ENCODE measurements at regions not wholly inside any gene's neighbourhood (a gene's known extent, or its start where the extent isn't known, plus 50 kb on each side); places are given as distances from the start of the nearest gene placed in this dataset.

DNA sequence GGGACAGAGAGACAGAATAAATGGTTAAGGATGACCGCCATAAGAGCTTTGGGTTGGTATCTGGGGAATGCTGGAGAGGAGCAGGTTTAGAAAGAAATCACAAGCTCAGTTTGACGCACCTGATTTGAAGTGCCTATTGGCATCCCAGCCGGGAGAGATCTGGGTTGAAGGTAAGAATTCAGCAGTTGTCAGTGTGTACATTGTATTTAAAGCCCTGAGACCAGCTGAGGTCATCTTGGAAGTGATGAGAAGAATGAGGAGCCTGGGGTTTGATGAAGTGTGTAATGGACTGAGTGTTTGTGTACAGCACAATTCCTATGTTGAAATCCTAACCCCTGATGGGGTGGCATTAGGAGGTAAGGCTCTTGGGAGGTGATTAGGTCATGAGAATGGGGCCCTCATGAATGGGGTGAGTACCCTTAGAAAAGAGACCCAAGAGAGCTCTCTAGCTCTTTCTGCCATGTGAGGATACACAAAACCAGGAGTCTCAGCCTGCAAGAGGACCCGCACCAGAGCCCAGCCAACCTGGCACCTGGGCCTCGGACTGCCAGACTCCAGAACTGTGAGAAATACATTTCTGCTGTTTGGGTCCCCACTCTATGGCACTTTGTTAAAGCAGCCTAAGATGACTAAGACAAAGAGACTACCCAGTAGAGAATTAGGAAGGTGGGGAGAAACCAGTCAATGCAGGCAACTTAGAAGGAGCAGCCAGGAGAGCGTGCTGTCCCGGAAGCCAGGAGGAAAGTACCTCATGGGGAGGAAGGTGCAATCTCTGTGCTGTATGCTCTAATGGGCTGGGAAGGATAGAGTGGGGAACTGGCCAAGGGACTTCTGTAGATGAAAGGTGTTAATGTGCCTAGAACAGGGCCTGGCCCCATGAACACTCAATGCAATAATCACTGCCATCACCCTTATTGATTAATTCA lies 133.7 kb upstream of the SLC24A3 start:
- Histone ChIP-seq H3K9me2 (replicated peaks; ENCODE audit: low read depth, low read length) (no peaks in the 10 kb centered on the region), H4K20me1 (ENCODE audit: insufficient read depth, low read length, poor library complexity, severe bottlenecking) (no peaks in the 10 kb centered on the region), H3K27me3 (ENCODE audit: insufficient read depth, low read length, poor library complexity, severe bottlenecking) (no peaks in the 10 kb centered on the region), H3K9ac (ENCODE audit: low read depth, low read length, poor library complexity, severe bottlenecking) (no peak overlapping the region), H3K4me3 (ENCODE audit: low read length, poor library complexity, severe bottlenecking) (no peak overlapping the region), H2AFZ (ENCODE audit: low read length) (no peak overlapping the region), H3K79me2 (ENCODE audit: insufficient read depth, low read length) (no peaks in the 10 kb centered on the region), H3K9me3 (ENCODE audit: insufficient read depth, low read depth, low read length) (no peaks in the 10 kb centered on the region), H3K4me1 (ENCODE audit: insufficient read depth, low read length, poor library complexity, severe bottlenecking) (peaks cover 27% of the 10 kb centered on the region), H3F3A (ENCODE audit: low read depth) (no peaks in the 10 kb centered on the region), H3K36me3 (ENCODE audit: insufficient read depth, low read length) (no peaks in the 10 kb centered on the region), H3K4me2 (ENCODE audit: low read depth, low read length, poor library complexity, severe bottlenecking) (no peak overlapping the region)
- TF ChIP-seq, protein P1, sequence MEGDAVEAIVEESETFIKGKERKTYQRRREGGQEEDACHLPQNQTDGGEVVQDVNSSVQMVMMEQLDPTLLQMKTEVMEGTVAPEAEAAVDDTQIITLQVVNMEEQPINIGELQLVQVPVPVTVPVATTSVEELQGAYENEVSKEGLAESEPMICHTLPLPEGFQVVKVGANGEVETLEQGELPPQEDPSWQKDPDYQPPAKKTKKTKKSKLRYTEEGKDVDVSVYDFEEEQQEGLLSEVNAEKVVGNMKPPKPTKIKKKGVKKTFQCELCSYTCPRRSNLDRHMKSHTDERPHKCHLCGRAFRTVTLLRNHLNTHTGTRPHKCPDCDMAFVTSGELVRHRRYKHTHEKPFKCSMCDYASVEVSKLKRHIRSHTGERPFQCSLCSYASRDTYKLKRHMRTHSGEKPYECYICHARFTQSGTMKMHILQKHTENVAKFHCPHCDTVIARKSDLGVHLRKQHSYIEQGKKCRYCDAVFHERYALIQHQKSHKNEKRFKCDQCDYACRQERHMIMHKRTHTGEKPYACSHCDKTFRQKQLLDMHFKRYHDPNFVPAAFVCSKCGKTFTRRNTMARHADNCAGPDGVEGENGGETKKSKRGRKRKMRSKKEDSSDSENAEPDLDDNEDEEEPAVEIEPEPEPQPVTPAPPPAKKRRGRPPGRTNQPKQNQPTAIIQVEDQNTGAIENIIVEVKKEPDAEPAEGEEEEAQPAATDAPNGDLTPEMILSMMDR (conservative IDR thresholded peaks at IDR 0.05; ENCODE audit: low read length) = no peak
- TF ChIP-seq EZH2phosphoT487 (IDR thresholded peaks at IDR 0.05; ENCODE audit: borderline replicate concordance) = no peak

DNA sequence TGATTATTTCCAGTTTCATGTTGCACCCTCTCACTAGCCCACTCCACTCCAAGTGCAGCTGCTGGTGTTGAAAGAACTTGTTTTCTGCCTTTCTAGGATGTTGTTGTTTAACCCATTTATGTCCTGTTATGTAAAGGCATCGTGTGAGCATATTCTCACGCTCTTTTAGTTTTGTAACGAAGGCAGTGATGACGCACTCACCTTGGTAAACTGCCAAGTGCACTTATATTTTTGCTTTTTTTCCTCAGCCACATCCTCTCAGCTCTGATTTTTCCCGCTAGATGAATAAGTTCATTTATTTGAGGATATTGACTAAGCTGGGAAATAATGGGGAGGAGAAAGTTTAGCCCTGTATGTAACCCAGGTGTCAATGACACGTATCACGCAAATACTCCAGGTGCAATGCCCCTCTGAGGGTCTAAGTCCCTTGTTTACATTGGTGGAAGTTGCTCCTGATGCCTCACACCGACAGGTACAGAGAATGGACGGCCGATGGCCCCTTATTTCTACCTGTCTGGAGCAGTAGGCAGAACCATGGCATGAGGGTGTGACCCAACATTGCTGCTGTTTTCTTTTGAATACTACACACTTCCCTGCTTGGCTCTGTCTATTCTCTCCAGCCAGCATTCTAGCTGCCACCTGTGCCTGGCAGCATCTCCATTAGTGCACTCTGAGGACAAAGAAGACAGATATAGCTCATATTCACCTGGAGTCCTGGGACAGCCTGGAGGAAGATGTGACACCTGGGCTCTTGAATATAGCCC lies 132.7 kb upstream of the SLC24A3 start:
- H3K4me1 ChIP-seq (ENCODE audit: insufficient read depth, low read length, poor library complexity, severe bottlenecking) = peaks cover 17% of the 10 kb centered on the region
- H2AFZ ChIP-seq (ENCODE audit: low read length) = no peak overlapping the region
- H3K9ac ChIP-seq (ENCODE audit: low read depth, low read length, poor library complexity, severe bottlenecking) = no peak overlapping the region
- H3F3A ChIP-seq (ENCODE audit: low read depth) = no peaks in the 10 kb centered on the region
- TF ChIP-seq, protein P1 (conservative IDR thresholded peaks at IDR 0.05; ENCODE audit: low read length) = no peak
- no peak for TF ChIP-seq EZH2phosphoT487 (IDR thresholded peaks at IDR 0.05; ENCODE audit: borderline replicate concordance)
- no peak overlapping the region for H3K4me2 ChIP-seq (ENCODE audit: low read depth, low read length, poor library complexity, severe bottlenecking)
- no peaks in the 10 kb centered on the region for H3K36me3 ChIP-seq (ENCODE audit: insufficient read depth, low read length)
- no peaks in the 10 kb centered on the region for H3K9me2 ChIP-seq (replicated peaks; ENCODE audit: low read depth, low read length)
- H4K20me1 ChIP-seq (ENCODE audit: insufficient read depth, low read length, poor library complexity, severe bottlenecking) = no peaks in the 10 kb centered on the region
- no peaks in the 10 kb centered on the region for H3K9me3 ChIP-seq (ENCODE audit: insufficient read depth, low read depth, low read length)
- H3K4me3 ChIP-seq (ENCODE audit: low read length, poor library complexity, severe bottlenecking) = no peak overlapping the region
- H3K27me3 ChIP-seq (ENCODE audit: insufficient read depth, low read length, poor library complexity, severe bottlenecking) = no peaks in the 10 kb centered on the region
- no peaks in the 10 kb centered on the region for H3K79me2 ChIP-seq (ENCODE audit: insufficient read depth, low read length)

GRCh38 chr20:19081937-19082336 lies 130.5 kb upstream of the SLC24A3 start:
- TF ChIP-seq, protein P1 (conservative IDR thresholded peaks at IDR 0.05; ENCODE audit: low read length) = no peak
- no peaks in the 10 kb centered on the region for H3F3A ChIP-seq (ENCODE audit: low read depth)
- H3K9me2 ChIP-seq (replicated peaks; ENCODE audit: low read depth, low read length) = no peaks in the 10 kb centered on the region
- H3K4me3 ChIP-seq (ENCODE audit: low read length, poor library complexity, severe bottlenecking) = no peak overlapping the region
- H3K9ac ChIP-seq (ENCODE audit: low read depth, low read length, poor library complexity, severe bottlenecking) = no peak overlapping the region
- H4K20me1 ChIP-seq (ENCODE audit: insufficient read depth, low read length, poor library complexity, severe bottlenecking) = no peaks in the 10 kb centered on the region
- H3K4me2 ChIP-seq (ENCODE audit: low read depth, low read length, poor library complexity, severe bottlenecking) = no peak overlapping the region
- no peaks in the 10 kb centered on the region for H3K27me3 ChIP-seq (ENCODE audit: insufficient read depth, low read length, poor library complexity, severe bottlenecking)
- H3K36me3 ChIP-seq (ENCODE audit: insufficient read depth, low read length) = no peaks in the 10 kb centered on the region
- H3K9me3 ChIP-seq (ENCODE audit: insufficient read depth, low read depth, low read length) = no peaks in the 10 kb centered on the region
- no peak overlapping the region for H2AFZ ChIP-seq (ENCODE audit: low read length)
- H3K79me2 ChIP-seq (ENCODE audit: insufficient read depth, low read length) = no peaks in the 10 kb centered on the region
- peaks cover 4% of the 10 kb centered on the region for H3K4me1 ChIP-seq (ENCODE audit: insufficient read depth, low read length, poor library complexity, severe bottlenecking)

Data from Loucy (cell line).